ENCODE measurements at regions not wholly inside any gene's neighbourhood (a gene's known extent, or its start where the extent isn't known, plus 50 kb on each side); places are given as distances from the start of the nearest gene placed in this dataset.

DNA sequence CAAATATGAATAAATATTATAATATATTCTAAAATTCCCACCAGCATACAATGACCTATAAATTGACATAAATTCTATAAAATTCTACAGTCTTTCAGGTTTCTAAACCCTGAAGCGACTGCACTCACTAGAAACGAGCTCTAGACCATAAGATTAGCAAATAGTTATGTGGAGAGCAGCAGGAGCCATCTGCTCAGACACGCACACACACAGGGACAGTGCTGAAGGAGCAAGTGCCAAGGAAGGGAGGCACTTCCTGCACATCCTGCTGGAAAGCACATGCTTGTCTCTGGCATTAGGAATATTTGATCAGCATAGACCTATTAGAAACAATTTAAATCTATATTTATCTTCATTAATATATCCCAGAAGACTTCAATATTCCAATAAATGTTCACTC is 713.9 kb upstream of the CDH2 start:
- no peak for DNase-seq (ENCODE audit: low read depth)

- peak; percentile 49 for DNase-seq (ENCODE audit: low read depth)
These were observed 707.4 kb upstream of the CDH2 start for GRCh38 chr18:28884304-28884703.

DNA sequence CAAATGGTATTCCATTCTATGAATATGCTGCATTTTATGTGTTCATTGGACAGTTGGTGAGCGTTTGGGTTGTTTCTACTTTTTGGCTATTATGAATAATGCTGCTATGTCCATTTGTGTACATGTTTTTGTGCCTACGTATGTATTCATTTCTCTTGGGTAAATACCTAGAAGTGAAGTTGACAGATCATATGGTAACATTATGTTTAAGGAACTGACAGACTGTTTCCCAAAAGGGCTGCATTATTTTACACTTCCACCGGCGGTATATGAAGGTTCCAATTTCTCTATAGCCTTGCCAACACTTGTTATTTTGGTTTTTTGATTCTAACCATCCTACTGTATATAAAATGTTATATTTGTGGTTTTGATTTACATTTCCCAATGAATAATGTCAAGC is 703.9 kb upstream of the CDH2 start:
- DNase-seq (ENCODE audit: low read depth): no peak

- DNase-seq (ENCODE audit: low read depth): no peak
These were observed 698.1 kb upstream of the CDH2 start for GRCh38 chr18:28875059-28875458.

DNA sequence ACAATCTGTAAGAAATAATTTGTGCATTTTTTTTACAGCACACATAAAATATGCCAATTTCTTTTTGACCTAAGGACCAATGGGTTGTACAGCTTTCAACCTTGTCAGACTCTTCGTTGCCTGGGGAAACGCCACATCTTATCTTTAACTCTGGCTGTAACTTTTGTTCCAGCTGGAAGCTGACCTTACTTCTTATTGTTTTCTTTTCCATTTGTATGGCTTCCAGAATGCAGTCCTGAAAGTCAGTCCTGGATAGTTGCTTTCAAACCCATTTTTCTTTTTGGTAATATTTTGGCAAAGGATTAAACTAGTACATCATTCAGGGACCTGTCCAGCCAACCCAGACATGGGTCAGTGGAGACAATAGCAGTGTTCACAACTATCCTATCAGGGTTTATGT is 686.5 kb upstream of the CDH2 start:
- DNase-seq (ENCODE audit: low read depth): no peak

DNA sequence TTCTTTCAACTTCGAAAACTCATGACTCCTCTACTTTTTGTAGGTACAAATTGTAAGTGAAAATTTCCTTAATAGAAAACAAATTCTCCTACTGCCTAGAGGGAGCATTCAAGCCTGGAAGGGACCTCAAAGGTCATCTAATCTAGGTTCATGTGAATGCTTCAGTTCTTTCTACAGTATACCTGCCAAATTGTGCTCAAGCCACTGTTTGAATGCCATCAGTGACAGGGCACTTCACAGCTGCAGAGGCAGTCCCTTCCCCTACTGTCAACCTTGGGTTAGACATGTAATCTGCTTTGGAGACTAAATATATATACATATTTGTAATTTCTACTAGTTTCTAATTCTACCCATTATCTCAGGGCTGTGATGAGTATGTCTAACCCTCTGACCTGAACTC is 681.3 kb upstream of the CDH2 start:
- DNase-seq (ENCODE audit: low read depth): no peak

GRCh38 chr18:28855989-28856388 is 679.1 kb upstream of the CDH2 start:
- no peak for DNase-seq (ENCODE audit: low read depth)

DNA sequence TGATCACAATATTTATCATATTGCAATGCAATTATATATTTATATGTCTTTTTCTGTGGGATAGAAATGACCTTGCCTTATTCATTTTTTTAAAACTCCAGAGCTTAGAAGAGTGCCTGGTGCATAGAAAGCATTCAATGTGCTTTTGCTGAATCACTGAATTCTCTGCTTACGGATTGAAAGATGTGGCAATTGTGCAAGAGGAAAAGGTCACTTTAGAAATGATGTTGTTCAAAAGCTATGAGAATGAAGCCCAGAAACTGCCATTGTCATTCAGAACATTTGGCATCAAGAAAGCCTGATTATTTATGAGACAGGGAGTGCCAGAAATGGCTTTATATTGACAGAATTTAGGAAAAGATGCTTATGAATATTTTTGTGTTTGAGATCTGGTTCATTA is 678.6 kb upstream of the CDH2 start:
- no peak for DNase-seq (ENCODE audit: low read depth)

DNA sequence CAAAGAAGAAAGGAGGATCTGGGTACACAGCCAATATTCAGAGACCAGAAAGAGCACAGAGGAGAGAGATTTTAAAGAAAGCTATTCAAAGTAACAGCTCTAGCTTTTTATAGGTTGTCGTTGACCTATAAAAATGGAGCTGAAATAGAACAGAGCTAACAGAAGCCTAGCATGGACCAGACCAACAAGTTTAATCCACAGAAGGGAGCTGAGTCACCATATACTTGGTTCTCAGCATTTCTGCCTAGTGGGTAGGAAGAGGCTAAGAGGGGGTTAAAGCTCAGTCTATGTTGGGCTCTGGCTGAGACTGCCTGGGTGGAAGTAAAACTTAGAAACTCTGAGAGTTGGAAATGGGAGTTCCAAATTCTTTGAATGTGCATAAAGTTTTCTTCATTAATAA is 678.0 kb upstream of the CDH2 start:
- DNase-seq (ENCODE audit: low read depth): peak; percentile 33

- no peak for DNase-seq (ENCODE audit: low read depth)
These were observed 670.0 kb upstream of the CDH2 start for GRCh38 chr18:28846958-28847357.

- DNase-seq (ENCODE audit: low read depth): peak; percentile 17
These were observed 660.2 kb upstream of the CDH2 start for GRCh38 chr18:28837100-28837499.

- peak; percentile 86 for DNase-seq (ENCODE audit: low read depth)
These were observed 658.0 kb upstream of the CDH2 start for GRCh38 chr18:28834889-28835288.

DNA sequence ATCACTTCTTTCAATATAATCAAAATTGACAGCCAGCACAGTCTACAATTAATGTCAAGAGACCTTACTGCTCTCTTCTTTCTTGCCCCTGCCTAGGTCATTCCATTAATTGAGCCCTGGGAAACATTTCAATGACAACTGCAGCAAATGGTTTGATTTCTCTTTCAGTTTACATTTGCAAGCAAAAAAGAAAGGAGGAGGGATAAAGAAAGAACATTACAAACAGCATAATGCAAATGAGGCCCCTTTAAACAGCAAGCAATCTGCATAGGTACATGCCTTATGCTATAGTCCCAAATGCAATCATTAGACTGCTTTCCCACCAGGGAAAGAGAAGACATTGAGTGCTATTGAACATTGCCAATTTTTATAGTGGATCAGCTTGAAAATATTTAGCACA is 655.0 kb upstream of the CDH2 start:
- DNase-seq (ENCODE audit: low read depth): no peak

GRCh38 chr18:28831476-28831875 is 654.5 kb upstream of the CDH2 start:
- DNase-seq (ENCODE audit: low read depth): no peak

- no peak for DNase-seq (ENCODE audit: low read depth)
These were observed 649.2 kb upstream of the CDH2 start for GRCh38 chr18:28826107-28826506.

GRCh38 chr18:28824183-28824574 is 647.2 kb upstream of the CDH2 start:
- DNase-seq (ENCODE audit: low read depth): no peak

DNA sequence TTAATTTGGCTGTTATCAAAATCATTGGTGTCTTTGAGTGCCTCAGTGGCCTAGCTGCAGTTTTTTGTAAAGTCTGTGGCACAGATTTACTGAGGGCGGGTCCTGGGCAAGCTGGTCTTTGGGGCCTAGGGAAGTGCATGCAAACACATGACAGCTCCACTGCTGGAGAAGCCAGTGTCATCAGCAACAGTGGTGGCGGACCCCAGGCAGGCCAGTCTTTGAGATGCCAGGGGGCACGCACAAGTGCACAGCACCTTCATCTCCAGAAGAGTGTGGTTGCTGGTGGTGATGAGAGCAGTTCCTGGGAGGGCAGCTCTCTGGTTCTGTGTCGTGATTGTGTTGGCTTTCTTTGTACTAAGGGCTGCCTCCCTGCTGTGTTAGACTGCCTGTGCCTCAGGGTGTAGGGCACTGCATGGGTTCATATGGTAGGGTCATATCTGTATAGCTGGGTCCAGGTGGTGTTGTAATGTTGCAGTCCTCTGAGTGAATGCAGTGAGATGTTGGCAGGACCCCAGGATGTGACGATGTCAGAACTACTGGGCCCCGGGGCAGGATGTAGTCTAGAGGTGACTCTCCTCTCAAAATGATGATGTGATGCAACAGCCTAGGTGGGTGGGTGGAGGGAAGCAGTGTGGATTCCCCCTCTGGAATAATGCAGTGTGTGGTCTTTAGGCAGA is 646.7 kb upstream of the CDH2 start:
- peak; percentile 25 for DNase-seq (ENCODE audit: low read depth)

- no peak for DNase-seq (ENCODE audit: low read depth)
These were observed 643.4 kb upstream of the CDH2 start for GRCh38 chr18:28820353-28820752.

DNA sequence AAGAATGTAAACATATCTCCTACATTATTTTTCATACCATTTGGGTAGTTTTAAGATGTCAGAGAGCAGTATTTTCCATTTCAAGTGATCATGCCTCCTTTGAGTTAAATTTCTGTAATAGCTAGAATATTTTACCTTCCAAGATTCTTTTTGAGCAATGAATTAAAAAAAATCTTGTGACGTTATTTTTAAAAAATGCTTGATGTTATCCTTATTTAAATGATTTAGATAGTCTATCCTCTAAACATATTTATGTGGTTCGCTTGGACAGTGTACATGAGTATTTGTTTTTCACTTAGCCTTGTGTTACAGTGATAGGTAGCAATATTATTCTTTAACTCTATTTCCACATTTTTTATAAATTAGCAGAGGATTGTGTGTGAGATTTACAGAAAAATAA is 639.2 kb upstream of the CDH2 start:
- no peak for DNase-seq (ENCODE audit: low read depth)

- DNase-seq (ENCODE audit: low read depth): no peak
These were observed 637.4 kb upstream of the CDH2 start for GRCh38 chr18:28814365-28814764.

DNA sequence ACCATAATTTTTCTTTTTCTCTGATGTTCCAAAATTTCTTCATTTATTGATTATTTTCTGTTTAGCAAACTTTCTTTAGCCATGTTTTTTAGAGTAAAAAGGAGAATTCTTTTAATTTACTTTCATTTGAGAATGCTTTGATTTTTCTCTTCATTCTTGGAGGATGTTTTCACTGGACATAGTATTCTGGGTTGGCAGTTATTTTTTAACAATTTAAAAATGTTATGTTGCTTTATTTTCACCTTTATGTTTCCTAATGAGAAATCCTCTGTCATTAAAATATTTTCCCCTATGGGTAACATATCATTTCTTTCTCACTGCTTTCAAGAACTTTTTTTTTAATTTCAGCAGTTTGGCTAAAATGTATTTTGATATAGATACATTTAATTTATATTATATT is 631.4 kb upstream of the CDH2 start:
- no peak for DNase-seq (ENCODE audit: low read depth)

DNA sequence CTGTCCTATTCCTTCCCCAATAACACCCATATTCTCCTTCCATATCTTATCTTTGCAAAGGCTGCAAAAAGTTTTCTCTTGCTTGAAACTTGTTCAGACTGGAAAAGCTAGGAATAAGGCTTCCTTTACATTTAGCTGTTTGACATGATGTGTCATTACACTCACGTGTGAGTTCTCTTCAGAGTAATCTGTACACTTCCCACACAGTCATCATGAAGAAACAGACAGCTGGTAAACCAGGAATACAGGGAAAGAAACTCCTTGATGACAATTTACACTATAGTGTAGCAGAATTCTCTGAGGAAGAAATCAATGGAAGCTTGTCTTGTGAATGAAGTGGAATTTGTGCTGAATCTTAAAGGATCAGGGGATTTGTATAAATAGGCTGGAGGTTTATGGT is 628.6 kb upstream of the CDH2 start:
- no peak for DNase-seq (ENCODE audit: low read depth)

- DNase-seq (ENCODE audit: low read depth): no peak
These were observed 627.7 kb upstream of the CDH2 start for GRCh38 chr18:28804512-28805202.
